Pulmonary artery endothelial cell (primary cell): ENCODE measurements at regions not wholly inside any gene's neighbourhood (a gene's known extent, or its start where the extent isn't known, plus 50 kb on each side); places are given as distances from the start of the nearest gene placed in this dataset.
A peak's percentile ranks its signal among the peaks of the same experiment; 100 is the strongest.
"Not testable (repeated sequence)": the region's sequence is repeated elsewhere in the genome, so short reads cannot be mapped to it uniquely, and the experiment has no call there.

Experiments
- DNase-seq: peaks from one replicate; pipeline ENCODE4 v3.0.0-alpha.2; 2011; ENCODE audit warnings: low read depth, low spot score

- DNase-seq = no peak
These were observed 182.7 kb downstream of the TBX18 start for GRCh38 chr6:84581494-84582259.

DNA sequence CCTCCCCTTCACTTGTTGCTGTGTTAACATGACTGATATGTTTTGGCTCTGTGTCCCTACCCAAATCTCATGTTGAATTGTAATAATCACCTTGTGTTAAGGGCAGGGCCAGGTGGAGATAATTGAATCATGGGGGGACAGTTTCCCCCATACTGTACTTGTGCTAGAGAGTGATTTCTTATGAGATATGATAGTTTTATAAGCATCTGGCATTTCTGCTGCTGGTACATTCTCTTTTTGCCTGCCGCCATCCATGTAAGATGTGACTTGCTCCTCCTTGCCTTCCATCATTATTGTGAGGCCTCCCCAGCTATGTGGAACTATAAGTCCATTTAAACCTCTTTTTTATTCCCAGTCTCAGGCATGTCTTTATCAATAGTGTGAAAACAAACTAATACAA is 185.0 kb downstream of the TBX18 start:
- no peak for DNase-seq

DNA sequence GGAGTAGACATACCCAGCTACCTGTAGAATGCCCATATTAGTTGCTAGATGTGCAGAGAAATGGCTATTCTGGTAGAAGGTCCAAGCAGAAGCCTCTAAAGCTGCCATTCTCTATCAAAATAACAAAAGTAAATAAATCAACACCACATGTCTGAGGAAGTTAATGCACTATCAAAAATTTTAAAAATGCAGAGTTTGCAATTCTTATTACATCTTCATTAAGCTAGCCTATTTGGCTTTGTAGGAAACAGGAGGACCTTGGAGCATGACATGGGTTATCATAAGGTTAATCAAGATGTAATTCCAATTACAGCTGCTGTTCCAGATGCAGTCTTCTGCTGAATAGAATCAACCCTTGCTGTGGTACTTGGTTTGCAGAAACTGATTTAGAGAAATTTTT is 188.4 kb downstream of the TBX18 start:
- DNase-seq = no peak

- peak; percentile 43 for DNase-seq
These were observed 189.1 kb downstream of the TBX18 start for GRCh38 chr6:84575264-84575663.

DNA sequence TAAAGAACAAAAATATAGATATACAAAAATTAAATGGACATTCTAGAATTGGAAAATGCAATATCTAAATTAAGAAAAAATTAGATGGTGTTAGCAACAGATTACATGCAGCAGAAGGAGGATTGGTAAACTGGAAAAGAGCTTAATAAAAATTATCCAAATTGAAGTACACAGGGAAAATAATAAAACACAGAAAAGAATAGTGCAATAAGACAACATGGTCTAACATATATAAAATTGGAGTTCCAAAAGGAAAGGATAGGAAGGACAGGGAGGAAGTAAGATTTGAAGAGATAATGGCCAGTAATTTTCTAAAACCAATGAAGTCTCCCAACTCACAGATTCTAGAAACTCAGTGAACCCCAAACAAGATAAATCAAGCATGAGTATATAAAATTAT is 194.5 kb downstream of the TBX18 start:
- no peak for DNase-seq

GRCh38 chr6:84568971-84569370 is 195.4 kb downstream of the TBX18 start:
- DNase-seq = peak; percentile 3

GRCh38 chr6:84565718-84566117 is 198.7 kb downstream of the TBX18 start:
- not testable (repeated sequence) for DNase-seq

DNA sequence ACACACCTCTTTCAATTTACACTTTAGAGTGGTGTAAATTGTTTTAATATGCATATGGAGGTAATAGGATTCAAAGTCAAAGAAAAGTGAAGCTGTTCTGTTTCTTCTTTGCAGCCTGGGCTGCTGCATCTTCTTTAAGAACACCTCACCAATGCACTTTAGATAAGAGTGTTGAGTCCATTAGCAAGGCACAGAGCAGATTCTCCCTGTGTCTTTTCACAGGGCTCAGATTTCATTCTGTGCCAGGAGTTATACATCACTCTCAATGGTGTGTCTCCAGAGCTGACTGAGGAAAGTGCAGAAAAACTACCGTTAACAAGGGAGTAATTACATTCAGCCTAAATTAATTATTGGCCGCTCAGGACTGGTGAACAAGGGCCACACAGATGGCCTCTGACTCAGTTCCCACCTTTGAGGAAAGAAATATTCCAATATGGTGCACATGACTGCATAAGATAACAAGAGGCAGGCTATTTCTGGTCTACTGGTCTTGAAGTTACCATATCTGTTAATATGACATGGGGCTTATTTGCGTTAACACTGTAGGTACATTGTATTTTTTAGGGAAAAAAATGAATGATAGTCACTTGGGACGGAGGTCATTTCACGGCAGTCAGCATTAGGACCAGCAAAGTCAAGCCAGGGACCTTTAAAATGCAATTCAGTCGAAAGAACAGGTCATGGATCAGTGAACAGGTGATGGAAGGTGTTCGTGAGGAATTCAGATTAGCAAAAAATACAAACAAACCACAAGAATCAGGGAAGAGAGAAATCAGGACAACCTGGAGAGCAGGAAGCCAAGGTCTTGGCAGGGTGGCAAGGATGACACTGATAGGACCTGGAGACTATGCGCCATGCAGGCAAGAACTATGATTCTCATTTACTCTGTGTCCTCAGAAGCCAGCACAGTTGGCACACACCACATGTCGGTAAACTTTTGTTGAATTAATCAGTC is 203.7 kb downstream of the TBX18 start:
- no peak for DNase-seq

- DNase-seq = no peak
These were observed 207.7 kb downstream of the TBX18 start for GRCh38 chr6:84556541-84557335.

GRCh38 chr6:84554706-84555105 is 209.7 kb downstream of the TBX18 start:
- DNase-seq = no peak

DNA sequence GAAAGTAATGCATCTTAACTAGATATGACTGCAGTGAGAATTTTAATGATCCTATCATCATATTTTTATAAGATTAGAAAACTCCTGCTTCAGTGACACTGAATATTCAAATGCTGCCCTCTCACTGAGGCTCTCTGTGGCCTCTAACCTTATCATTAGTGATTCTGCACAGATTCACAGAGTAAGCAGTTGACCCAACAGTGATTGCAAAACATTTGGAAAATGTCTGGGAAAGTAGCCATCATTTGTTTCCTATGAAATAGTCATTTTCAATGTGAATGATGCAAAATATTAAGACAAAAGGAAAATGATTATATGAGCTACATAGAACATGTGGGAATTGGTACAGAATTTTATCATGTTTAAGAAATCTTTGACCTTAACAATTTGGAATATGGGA is 210.3 kb downstream of the TBX18 start:
- DNase-seq = no peak

- DNase-seq = no peak
These were observed 210.9 kb downstream of the TBX18 start for GRCh38 chr6:84553527-84553926.

GRCh38 chr6:84551797-84552196 is 212.6 kb downstream of the TBX18 start:
- no peak for DNase-seq

DNA sequence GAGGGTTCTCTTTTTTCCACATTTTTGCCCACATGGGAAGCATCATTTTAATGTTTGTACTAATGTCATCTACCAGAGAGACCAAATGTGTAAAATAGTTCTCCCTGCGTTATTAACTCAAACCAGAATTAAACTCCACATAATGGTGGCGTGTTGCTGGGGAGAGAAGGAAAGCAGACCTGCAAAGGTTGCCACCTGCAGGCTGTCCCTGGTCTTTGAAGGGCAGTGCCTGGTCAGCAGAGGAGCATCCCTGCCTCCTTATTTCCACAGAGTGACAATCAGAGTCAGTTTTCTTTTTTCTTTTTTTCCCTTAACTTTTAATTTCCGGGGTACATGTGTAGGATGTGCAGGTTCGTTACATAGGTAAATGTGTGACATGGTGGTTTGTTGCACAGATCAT is 214.5 kb downstream of the TBX18 start:
- DNase-seq = no peak

DNA sequence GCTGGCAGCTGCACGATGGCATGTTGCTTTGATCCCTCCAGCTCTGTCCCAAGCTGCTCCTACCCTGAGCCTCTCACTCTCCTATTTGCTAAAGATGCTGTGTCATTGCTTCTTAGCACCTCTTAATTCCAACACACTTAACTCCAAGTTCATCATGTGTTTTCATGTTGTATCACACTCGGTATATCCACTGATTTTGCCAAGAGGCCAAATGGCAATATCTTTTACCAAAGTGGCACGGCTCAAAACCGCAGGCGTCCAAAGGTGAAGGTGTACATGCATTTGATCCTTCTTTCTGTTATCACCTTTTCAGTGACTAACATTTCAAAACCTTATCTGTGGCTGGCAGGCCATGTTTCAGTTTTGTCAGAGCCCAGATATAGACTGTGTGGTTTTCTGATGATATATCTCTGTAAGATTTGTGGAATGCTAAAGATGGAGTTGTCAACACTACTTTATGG is 217.0 kb downstream of the TBX18 start:
- DNase-seq = no peak

- DNase-seq = no peak
These were observed 217.9 kb downstream of the TBX18 start for GRCh38 chr6:84546427-84546914.

- DNase-seq = no peak
These were observed 225.1 kb downstream of the TBX18 start for GRCh38 chr6:84539122-84539856.

DNA sequence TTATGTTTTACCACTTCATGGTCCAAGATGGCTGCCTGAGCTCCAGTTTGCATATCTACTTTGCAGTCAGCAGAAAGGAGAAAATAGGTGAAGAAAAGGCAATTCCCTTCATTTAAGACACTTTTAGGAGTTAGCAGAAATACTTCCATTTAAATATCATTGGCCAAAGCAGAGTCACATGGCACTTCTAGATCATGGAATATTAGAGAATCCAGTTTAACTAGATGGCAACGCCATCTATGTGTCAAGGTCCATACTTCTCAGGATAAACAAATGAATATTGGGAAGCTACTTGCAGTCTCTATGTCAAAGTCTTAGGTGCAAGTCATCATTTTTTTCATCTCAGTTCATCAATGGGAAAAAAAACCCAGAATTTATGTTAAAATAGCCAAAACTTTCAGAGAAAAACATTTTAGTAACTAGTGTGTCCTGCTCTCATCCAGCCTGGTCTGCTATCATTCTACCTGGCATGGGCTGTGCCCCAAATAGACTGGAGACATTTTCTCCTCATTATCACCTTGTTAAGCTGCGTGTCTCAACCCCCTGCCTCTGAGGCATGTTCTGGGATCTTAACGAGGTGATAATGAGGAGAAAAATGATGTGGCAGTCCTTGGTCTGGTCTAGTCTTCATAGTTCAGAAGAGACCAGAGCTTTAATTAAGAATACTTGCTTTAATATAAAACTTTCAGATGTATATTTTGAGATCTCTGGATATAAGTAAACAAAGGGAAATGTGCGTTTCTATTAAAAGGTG is 227.3 kb downstream of the TBX18 start:
- DNase-seq = no peak

DNA sequence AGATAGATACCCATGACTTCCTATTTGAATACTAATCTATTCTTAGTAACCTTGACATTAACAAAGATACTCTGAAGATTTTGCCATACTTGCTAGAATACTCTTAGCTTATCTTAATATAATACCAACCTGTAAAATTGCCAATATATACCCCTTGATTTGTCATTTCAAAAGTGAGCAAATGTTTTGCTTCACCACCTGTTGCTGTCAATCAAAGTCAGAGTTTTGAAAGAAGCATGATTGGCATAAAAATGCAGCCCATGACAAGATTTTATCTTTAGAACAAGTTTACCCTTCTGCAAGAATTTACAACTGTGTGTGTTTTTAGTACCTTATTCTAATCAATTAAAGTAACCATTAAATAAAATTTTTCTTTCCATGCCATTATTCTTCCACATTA is 236.2 kb downstream of the TBX18 start:
- no peak for DNase-seq

GRCh38 chr6:84526631-84527030 is 237.8 kb downstream of the TBX18 start:
- no peak for DNase-seq
